ENCODE measurements at regions not wholly inside any gene's neighbourhood (a gene's known extent, or its start where the extent isn't known, plus 50 kb on each side); places are given as distances from the start of the nearest gene placed in this dataset.

DNA sequence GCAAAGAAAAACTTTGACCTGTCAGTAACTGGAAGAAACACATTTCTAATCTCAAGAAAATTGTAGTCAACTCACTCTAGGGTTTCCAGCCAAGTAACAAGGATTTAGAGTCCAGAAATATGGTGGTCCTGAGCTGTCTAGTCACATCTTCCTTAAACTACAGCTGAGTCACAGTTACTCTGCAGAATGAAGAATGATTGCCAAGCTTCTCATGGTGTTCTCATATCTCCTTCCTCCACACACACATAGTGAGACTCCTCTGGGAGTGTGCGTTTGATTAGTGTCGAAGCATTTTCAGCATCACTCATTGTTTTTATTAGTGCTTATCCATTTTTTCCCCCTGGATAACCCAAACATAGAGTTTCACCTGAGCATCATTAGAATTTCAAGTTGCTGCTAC is 93.1 kb upstream of the CXCL12 start (continued):
- TF ChIP-seq, protein P1, sequence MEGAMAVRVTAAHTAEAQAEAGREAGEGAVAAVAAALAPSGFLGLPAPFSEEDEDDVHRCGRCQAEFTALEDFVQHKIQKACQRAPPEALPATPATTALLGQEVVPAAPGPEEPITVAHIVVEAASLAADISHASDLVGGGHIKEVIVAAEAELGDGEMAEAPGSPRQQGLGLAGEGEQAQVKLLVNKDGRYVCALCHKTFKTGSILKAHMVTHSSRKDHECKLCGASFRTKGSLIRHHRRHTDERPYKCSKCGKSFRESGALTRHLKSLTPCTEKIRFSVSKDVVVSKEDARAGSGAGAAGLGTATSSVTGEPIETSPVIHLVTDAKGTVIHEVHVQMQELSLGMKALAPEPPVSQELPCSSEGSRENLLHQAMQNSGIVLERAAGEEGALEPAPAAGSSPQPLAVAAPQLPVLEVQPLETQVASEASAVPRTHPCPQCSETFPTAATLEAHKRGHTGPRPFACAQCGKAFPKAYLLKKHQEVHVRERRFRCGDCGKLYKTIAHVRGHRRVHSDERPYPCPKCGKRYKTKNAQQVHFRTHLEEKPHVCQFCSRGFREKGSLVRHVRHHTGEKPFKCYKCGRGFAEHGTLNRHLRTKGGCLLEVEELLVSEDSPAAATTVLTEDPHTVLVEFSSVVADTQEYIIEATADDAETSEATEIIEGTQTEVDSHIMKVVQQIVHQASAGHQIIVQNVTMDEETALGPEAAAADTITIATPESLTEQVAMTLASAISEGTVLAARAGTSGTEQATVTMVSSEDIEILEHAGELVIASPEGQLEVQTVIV (CRISPR knock-in tag; IDR thresholded peaks at IDR 0.05; ENCODE audit: borderline replicate concordance): no peak
- TF ChIP-seq, protein P2, sequence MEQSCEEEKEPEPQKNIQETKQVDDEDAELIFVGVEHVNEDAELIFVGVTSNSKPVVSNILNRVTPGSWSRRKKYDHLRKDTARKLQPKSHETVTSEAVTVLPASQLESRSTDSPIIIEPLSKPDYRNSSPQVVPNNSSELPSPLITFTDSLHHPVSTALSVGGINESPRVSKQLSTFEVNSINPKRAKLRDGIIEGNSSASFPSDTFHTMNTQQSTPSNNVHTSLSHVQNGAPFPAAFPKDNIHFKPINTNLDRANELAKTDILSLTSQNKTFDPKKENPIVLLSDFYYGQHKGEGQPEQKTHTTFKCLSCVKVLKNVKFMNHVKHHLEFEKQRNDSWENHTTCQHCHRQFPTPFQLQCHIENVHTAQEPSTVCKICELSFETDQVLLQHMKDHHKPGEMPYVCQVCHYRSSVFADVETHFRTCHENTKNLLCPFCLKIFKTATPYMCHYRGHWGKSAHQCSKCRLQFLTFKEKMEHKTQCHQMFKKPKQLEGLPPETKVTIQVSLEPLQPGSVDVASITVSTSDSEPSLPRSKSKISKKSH (CRISPR knock-in tag; IDR thresholded peaks at IDR 0.05): no peak
- TF ChIP-seq GABPB1 (CRISPR knock-in tag; IDR thresholded peaks at IDR 0.05) (no peak), ZNF24 (IDR thresholded peaks at IDR 0.05) (0 out of 2 replicates have a peak, but pooled peaks have one; percentile 13), PHF20 (IDR thresholded peaks at IDR 0.05; ENCODE audit: partially characterized antibody) (no peak), ATF1 (CRISPR knock-in tag; IDR thresholded peaks at IDR 0.05) (no peak), ATF1 (tag; IDR thresholded peaks at IDR 0.05) (no peak), TAF15 (IDR thresholded peaks at IDR 0.05; ENCODE audit: low read depth, low read length) (no peak), TGIF2 (CRISPR knock-in tag; IDR thresholded peaks at IDR 0.05) (no peak), CHD1 (IDR thresholded peaks at IDR 0.05; ENCODE audit: low read length) (no peak), FOXJ3 (CRISPR knock-in tag; IDR thresholded peaks at IDR 0.05) (no peak), CBX5 (IDR thresholded peaks at IDR 0.05; ENCODE audit: borderline replicate concordance, low read depth) (no peak), HDAC3 (IDR thresholded peaks at IDR 0.05; ENCODE audit: borderline replicate concordance, partially characterized antibody) (no peak), SMAD4 (CRISPR knock-in tag; conservative IDR thresholded peaks at IDR 0.05) (no peak), FOXK1 (CRISPR knock-in tag; IDR thresholded peaks at IDR 0.05; ENCODE audit: borderline replicate concordance) (no peak), GATA2 (CRISPR knock-in tag; IDR thresholded peaks at IDR 0.05) (no peak), PRPF4 (IDR thresholded peaks at IDR 0.05; ENCODE audit: insufficient read depth, low read depth, low read length, poor library complexity, severe bottlenecking) (no peak), NR3C1 (CRISPR knock-in tag; IDR thresholded peaks at IDR 0.05) (no peak), SMC3 (conservative IDR thresholded peaks at IDR 0.05; ENCODE audit: insufficient read depth, low read depth, low read length) (no peak), HMG20B (CRISPR knock-in tag; IDR thresholded peaks at IDR 0.05) (no peak), ZNF583 (CRISPR knock-in tag; IDR thresholded peaks at IDR 0.05) (no peak), ZNF584 (CRISPR knock-in tag; IDR thresholded peaks at IDR 0.05; ENCODE audit: low read depth) (no peak), ELF4 (CRISPR knock-in tag; IDR thresholded peaks at IDR 0.05) (no peak), SMARCA4 (IDR thresholded peaks at IDR 0.05) (peak; percentile 85), SMARCB1 (IDR thresholded peaks at IDR 0.05; ENCODE audit: insufficient read length, low read depth) (no peak)
- TF ChIP-seq, protein P3, sequence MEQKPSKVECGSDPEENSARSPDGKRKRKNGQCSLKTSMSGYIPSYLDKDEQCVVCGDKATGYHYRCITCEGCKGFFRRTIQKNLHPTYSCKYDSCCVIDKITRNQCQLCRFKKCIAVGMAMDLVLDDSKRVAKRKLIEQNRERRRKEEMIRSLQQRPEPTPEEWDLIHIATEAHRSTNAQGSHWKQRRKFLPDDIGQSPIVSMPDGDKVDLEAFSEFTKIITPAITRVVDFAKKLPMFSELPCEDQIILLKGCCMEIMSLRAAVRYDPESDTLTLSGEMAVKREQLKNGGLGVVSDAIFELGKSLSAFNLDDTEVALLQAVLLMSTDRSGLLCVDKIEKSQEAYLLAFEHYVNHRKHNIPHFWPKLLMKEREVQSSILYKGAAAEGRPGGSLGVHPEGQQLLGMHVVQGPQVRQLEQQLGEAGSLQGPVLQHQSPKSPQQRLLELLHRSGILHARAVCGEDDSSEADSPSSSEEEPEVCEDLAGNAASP (IDR thresholded peaks at IDR 0.05): no peak

Data from K562 (cell line).